Left ventricle myocardium superior (tissue), 1 donor: ENCODE measurements at regions not wholly inside any gene's neighbourhood (a gene's known extent, or its start where the extent isn't known, plus 50 kb on each side); places are given as distances from the start of the nearest gene placed in this dataset.
"Not testable (repeated sequence)": the region's sequence is repeated elsewhere in the genome, so short reads cannot be mapped to it uniquely, and the experiment has no call there.

Source experiments
- ATAC-seq: fragments of 200-7000 bp; cut with Tn5 transposase; one replicate; pipeline ENCODE4 v1.9.1; 2020; ENCODE audit warnings: mild to moderate bottlenecking, moderate library complexity
- DNase-seq: peaks from one replicate; pipeline ENCODE4 v3.0.0-alpha.2; 2020
- intact Hi-C: fragments of 100-400 bp; cut with micrococcal nuclease; formaldehyde crosslinking; loops from one replicate; pipeline ENCODE4 v1.11.0; 2022
- donor health status: DM: no; HTN: yes; CAD: no; lungs with severe emphysema.

DNA sequence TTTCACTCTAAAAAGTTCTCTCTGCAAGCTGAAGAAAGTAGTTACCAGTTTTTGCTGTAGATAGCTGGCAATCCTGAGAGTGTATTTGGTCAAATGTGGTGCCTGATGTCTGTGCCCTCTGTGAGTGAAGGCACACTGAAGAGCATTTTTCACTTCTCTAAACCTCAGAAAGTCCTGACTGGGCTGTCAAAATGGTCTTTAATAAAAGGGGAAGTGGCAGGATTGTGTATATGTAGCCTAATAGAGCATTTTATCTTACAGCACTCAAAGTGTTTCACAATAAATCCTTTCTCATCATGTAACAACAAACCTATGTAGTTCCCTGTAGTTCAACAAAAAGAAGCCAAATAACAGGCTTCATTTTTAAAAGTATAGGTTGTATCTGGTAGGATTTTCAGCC lies 1552.3 kb upstream of the SLC39A10 start:
- intact Hi-C loops = no loop called here
- DNase-seq (no peak), ATAC-seq (peak; percentile 26)

DNA sequence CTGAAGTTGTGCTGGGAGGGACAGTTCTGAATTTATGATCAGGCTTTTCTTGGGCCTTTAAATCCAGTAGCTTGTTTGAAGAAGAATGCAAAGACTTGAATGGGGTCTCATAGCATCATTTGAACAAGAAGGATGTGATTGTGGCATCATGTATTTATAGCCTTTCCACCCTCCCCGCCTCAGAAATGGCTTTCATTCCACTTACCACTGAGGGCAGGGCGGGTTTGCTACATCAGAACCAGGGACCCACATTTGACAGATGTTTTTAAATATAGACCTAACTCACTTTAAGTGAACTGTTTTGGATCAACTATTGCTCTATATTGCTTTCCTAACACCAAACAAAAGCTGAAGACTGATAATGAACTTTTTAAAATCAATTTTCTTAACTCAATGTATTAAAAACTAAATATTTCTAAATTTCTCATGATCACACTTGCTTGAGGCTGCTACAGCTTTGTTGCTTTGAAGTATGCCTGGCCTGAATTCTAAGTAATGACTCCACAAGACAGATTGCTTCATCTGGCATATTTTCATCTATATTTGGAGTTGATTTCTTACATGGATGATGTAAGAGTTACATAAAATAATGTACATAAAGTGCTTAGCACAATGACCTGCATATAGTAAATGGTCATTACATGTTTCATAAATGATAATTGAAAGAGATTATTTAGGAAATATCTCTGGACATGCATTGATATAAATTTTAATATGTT lies 1552.9 kb upstream of the SLC39A10 start:
- intact Hi-C loops = no loop called here
- no peak for ATAC-seq
- no peak for DNase-seq

DNA sequence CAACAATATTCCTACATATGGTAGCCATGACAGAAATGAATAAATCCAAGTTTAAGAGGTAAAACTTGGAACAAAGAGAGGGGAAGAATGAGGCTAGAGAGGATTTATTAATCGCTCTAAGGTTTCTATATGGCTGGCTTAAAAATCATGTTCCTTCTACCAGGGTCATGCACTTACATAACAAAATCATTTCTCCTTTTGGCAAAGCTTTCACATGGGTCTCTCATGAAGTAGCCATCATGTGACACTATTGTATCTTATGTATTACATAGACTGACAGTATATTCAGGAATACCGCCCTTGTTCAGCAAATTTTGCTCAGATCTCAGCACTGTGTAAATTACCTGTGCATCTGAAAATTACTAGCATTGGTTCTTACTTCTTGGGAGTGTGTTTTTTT lies 1554.5 kb upstream of the SLC39A10 start:
- ATAC-seq (no peak), DNase-seq (no peak)
- intact Hi-C loops = no loop called here

DNA sequence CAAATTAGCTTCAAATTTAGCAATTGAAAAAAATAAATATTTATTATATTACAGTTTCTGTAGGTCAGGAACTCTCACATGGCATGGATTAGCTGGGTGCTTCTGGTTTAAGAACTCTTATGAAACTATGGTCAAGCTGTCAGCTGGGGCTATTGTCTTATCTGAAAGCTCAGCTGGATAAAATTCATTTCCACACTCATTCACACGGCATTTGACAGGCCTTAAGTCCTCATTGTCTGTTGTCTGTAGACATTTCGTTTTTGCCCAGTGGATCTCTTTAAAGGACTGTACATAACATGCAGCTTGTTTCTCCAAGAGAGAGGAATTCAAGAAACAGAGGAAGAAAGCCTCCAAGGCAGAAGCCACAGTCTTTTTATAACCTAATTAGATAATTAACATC lies 1556.8 kb upstream of the SLC39A10 start:
- DNase-seq (no peak), ATAC-seq (no peak)
- intact Hi-C loops = no loop called here

DNA sequence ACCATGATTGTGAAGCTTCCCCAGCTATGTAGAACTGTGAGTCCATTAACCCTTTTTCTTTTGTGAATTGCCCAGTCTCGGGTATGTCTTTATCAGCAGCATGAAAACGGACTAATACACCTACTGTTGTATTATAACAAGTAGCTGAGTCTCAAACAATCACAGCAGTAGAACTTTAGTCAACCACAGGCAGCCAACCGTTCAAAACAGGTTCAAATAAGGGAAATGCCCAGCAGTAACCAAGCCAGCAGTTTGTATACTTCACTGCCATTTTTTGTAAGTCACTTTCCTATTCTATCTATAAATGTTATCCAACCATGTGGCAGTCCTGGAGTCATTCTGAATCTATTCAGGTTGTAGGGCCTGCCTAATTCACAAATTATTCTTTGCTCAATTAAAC lies 1560.6 kb upstream of the SLC39A10 start:
- no peak for ATAC-seq
- no peak for DNase-seq
- intact Hi-C loops = no loop called here

DNA sequence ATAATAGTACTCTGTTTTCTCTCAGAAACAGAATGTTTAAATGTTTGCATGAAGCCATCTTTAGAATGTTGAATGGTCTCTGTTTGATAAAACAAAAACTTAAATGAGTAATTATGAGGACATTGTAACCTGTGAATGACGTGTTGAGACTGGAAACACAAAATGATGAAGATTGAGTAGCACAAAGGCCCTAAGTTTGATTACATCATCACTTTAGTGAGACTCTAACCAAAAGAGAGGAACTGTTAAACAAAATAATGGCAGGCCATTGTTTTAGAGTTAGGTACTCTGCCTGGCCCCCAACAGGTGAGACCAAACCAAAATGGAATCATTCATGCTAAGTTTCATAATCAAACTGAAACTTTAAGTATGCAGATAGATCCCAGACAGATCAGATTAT lies 1561.7 kb upstream of the SLC39A10 start:
- intact Hi-C loops = no loop called here
- DNase-seq = no peak
- ATAC-seq = no peak

DNA sequence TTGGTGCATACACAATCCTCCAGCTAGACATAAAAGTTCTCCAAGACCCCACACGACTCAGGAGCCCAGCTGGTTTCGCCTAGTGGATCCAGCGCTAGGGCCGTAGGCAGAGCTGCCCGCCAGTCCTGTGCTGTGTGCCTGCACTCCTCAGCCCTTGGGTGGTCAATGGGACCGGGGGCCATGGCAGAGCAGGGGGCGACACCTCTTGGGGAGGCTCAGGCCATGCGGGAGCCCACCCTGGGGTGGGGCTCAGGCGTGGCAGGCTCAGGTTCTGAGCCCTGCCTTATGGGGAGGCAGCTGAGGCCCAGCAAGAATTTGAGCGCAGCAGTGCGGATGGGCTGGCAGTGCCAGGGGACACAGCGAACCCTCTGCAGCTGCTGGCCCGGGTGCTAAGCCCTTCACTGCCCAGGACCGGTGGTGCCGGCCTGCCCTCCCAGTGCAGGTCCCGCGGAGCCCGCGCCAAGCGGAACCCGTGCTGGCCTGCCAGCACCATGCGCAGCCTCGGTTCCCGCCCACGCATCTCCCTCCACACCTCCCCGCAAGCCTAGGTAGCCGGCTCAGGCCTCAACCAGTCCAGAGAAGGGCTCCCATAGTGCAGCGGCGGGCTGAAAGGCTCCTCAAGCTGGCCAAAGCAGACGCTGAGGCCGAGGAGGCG lies 1566.6 kb upstream of the SLC39A10 start:
- intact Hi-C loops = no loop called here
- DNase-seq = no peak
- ATAC-seq = no peak

DNA sequence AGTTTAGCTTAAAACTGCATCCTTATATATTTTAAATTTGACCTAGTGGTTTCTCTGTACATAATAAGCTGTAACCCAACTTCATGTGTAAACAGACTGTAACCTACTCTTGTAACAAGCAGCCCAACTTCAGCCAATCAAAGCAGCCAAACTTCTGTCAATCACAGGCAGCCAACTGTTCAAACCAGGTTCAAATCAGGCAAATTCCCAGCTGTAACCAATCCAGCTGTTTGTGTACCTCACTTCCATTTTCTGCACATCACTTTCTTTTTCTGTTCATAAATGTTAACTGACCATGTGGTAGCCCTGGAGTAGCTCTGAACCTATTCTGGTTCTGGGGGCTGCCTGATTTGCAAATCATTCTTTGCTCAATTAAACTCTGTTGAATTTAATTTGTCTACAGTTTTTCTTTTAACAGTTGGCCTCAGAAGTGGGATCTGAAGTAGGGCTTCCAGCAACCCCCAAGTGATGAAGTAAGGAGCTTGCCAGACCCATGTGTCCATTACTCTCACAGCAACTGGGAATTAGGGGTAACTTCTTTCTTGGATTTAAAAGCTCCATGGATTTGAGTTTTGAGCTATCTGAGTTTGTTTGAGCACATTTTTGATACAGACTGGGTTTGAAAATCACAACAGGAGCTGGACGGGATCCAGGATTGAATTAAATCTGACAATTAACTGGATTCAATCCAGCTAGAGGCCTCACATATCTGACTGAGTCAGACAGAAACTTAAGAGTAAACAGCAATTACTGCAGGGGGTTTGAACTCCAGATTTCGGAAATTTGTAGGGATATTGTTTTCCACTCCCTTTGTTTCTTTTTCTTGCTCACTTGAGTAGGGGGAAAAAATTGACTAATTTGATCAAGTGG lies 1569.7 kb upstream of the SLC39A10 start:
- intact Hi-C loops = no loop called here
- no peak for ATAC-seq
- DNase-seq = no peak

DNA sequence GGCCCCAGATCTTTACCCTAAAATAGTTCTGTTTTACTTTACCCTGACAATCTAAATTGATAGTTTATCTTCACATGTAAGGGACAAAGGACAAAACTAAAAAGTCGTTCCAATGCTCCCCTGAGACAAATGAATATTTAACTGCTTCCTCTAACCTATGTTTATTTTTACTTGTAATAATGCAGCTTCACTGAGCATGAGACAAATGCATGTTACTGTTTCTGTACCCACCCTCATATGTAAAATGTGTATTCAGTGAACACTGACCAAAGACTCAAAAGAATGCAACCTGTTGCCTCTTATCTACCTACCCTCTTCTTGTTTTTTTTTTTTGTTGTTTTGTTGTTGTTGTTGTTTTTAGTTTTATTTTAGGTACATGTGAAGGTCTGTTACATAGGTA lies 1570.9 kb upstream of the SLC39A10 start:
- ATAC-seq = no peak
- intact Hi-C loops = no loop called here
- DNase-seq = no peak

DNA sequence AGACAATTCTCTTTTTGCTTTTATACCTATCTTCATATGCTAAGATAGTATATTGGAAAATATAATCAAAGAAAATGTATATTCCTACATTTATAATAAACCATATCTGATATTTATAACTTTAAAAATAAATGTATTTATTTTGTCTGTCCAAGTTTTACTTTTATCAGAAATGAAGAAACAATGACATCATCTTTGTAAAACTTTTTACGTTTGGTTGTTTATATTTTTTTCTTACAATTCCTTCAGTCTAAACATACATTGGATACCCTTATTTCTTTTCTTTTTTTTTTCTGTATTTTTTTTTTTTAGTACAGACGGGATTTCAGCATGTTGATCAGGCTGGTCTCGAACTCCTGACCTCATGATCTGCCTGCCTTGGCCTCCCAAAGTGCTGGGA lies 1577.0 kb upstream of the SLC39A10 start:
- no peak for DNase-seq
- no peak for ATAC-seq
- intact Hi-C loops = no loop called here

DNA sequence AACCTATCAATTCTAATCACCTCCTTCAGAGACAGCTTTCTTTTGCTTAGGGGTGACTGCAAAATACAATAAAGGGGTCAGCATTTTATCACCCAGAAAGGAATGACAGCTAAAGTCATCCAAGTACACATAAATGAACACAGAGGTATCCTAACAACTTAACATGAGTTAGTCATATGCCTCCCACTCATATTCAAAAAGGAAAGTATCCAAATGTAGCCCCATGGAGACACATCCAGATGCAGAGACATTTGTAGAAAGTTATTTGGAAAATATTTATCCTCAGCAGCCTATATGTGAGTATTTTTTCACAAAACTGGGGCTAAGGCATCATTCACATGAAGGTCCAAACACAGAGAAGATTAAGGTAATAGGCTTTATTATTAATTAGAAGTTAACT lies 1579.7 kb upstream of the SLC39A10 start:
- intact Hi-C loops = no loop called here
- DNase-seq (no peak), ATAC-seq (no peak)

DNA sequence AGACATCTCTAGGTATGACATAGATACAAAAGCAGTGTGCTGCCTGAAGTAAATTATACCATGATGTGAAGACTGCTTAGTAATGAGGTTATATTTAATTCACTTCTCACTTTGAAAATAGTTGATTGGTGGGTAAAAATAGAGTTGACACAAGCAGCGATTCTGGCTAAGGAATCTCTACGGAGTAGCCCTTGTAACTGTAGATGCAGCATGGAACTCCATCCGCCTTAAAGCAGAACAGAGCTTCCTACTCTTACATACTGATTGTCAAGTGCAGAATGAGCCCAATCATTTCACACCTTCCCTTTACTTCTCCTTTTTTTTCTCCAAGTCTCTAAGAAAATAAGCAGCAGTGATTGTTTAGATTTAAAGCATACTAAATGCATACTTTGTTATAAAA lies 1594.6 kb upstream of the SLC39A10 start:
- intact Hi-C loops = no loop called here
- ATAC-seq = no peak
- DNase-seq = no peak

DNA sequence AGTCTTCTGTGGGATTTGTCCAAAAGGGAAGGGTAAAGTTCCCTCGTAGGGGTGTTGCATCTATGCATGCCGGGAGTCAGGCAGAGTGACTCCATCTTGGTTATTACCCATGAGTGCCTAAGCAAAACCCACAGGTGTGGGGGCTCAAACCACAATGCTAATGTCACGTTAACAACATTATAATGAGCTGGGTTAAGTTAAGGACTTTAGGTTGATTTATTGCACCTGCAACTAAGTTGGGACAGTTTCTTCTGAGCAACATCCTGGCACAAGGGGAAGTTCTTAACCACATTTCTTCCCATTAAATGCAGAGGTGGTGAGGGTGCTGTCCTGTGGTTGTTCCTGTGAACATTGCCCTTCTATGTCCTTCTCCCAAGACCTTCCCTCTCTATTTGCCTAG lies 1596.8 kb upstream of the SLC39A10 start:
- intact Hi-C loops = no loop called here
- ATAC-seq (no peak), DNase-seq (no peak)

DNA sequence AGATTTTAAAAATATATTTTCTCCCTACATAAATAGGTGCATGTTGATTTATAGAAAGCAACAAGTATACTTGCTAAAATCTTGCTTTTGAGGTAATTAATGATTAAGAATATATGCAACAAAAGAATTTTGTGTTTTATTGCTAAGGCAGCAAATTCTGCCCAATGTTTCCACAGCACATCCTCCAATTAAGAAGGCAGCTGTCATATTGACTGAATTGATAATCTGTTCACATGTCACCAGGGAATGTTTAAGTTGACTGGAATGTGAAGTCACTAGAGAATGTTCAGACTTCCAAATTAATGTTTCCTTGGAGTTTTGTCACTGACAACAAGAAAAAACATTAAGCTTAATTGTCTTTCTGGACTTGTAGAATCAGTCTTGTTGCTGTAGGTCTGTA lies 1602.7 kb upstream of the SLC39A10 start:
- no peak for ATAC-seq
- DNase-seq = no peak
- intact Hi-C loops = no loop called here

DNA sequence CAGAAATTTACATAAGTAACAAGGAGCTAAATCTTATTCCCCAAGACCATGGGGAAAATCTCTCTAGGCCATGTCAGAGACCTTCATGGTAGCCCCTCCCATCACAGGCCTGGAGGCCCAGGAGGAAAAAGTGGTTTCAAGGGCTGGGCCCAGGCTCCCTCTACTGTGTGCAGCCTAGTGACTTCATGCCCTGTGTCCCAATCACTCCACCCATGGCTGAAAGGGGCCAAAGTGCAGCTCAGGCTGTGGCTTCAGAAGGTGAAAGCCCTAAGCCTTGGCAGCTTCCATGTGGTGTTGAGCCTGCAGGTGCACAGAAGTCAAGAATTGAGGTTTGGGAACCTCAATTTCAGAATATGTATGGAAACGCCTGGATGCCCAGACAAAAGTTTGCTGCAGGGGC lies 1612.7 kb upstream of the SLC39A10 start:
- ATAC-seq (no peak), DNase-seq (no peak)
- intact Hi-C loops = no loop called here

DNA sequence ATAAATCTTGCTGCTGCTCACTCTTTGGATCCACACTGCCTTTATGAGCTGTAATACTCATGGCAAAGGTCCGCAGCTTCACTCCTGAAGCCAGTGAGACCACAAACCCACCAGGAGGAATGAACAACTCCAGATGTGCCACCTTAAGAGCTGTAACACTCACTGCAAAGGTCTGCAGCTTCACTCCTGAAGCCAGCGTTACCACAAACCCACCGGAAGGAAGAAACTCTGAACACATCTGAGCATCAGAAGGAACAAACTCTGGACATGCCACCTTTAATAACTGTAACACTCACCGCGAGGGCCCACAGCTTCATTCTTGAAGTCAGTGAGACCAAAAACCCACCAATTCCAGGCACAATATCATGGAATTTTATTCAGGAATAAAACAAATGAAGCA lies 1635.9 kb upstream of the SLC39A10 start:
- intact Hi-C loops, ATAC-seq, DNase-seq: not testable (repeated sequence)

DNA sequence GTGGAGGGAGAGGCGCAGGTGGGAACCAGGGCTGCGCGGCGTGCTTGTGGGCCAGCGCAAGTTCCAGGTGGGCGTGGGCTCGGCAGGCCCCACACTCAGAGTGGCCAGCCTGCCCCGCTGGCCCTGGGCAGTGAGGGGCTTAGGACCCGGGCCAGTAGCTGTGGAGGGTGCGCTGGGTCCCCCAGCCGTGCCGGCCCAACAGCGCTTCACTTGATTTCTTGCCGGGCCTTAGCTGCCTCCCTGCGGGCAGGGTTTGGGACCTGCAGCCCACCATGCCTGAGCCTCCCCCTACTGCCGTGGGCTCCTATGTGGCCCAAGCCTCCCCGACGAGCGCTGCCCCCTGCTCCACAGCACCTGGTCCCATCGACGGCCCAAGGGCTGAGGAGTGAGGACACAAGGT lies 1636.9 kb upstream of the SLC39A10 start:
- intact Hi-C loops = no loop called here
- no peak for ATAC-seq
- DNase-seq = no peak

DNA sequence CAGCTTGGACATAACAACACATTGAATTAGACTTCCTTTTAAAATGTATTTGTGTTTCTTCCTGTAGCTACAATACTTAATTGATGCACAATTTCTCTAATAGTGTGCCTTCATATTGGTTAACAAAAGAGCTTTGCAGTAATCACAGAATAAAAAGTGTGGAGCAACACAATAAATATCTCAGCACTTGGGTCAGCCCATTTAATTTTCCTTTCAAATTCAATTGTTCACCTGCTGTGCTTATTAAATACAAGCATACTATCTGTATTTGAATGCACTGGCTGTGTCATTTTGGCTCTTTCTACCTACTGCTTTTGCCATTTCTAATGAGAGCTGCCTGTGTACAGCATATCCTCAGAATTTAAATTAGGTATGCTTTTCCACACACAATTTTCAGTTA lies 1641.3 kb upstream of the SLC39A10 start:
- no peak for ATAC-seq
- intact Hi-C loops = no loop called here
- no peak for DNase-seq

DNA sequence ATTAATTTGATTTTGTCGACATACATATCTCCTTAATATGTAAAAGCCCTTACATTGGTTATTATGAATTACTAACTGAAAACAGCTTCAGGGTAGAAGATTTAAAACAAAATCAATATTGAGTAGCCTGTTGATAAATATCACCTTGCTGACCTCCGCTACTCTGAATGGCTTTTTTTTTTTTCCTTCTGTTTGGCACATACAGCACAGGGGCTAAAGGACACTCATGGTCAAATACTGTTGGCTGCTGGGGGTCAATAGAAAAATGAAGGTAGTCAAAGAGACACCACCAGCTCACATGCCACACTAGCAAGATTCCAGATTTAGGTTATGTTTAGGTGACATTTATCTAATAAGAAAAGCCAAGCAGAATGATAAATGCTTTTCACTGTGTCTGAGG lies 1642.4 kb upstream of the SLC39A10 start:
- ATAC-seq = no peak
- DNase-seq = no peak
- intact Hi-C loops = no loop called here

DNA sequence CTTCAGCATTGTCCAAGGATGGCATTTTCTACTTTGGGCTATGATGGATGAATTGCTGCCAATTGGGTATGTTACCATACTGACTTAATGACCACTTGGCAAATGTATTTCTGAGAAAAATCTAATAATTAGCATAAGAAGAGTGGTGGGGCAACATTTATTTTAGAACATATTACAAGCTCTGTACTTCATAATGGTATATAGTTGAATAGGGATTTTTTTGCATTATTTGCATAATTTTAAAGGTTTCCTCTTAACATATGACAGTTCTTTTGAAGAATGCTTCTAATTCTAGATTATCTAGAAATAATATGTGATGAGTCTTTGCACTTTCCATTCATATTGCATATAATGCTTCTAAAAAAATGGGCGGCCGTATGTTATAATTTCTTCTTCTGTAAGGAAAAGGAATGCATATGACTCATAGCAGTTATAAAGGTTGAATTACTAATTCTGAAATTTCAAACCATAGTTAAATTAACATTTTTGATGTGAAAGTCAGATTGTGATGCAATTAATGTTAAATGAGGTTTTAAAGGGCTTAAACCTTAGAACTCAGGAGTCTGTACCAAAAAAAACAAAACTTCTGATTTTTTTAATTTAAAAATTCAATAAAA lies 1652.3 kb upstream of the SLC39A10 start:
- DNase-seq (no peak), ATAC-seq (no peak)
- intact Hi-C loops = no loop called here
